Stimulated activated CD4-positive, alpha-beta T cell treated with anti-CD3 and anti-CD28 coated beads, Interleukin-4, amount 100 ng/mL, for 24 hours (primary cell): ENCODE measurements at regions not wholly inside any gene's neighbourhood (a gene's known extent, or its start where the extent isn't known, plus 50 kb on each side); places are given as distances from the start of the nearest gene placed in this dataset.

ENCODE experiments used
- DNase-seq: peaks from one replicate; pipeline ENCODE4 v3.0.0-alpha.2; 2020

DNA sequence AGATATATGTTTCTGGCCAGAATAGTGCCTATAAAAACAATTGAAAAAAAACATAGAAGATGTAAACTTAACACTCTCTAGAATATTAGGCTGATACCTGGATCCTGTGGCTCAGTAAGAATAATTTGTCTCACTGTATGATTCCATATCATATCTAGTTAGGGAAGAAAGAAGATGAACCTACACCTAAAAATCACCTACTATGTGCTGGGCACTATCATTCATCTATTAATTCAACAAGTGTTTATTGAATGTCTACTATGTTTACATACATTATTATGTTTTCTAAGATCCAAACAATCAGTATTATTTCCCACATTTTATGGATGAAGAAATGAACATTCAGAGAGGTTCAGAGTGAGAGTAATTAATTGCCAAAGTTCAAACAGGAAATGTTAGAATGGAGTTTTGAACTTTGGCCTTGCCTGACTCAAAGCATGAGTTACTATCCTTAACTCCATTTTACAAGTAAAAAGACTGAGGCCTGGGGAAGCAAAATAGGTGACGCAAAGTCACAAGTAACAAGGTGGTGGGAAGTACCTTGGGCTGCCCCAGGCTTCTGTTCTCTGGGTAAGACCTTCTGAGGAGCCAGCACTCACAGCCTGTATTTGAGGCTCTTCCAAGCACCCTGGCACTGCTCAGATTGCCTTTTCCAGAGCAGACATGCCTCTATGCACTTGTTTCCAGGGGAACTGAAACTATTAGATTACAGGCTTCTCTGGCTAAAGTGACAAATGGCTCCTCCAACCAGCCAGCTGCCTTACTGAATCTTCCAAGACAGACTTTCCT is 111.1 kb upstream of the ACSL4 start:
- DNase-seq = no peak

DNA sequence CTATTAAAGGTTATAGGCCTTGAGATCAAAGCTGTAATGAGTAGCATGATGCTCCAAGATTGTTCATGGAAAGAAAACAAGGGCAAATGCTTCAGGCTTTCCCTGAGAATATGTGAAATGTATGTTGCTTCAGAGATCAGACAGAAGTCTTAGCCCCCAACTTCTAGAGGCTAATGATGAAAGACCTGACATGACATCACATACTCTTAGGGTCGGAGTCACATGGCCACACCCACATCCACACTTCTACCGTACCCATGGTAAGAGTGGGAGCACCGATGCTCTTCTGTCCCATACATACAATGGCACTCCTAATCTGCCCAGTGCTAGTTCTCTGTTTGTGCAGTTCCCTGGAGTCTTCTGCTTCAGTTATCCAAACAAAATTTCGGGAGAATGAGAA is 111.9 kb upstream of the ACSL4 start:
- DNase-seq = no peak

DNA sequence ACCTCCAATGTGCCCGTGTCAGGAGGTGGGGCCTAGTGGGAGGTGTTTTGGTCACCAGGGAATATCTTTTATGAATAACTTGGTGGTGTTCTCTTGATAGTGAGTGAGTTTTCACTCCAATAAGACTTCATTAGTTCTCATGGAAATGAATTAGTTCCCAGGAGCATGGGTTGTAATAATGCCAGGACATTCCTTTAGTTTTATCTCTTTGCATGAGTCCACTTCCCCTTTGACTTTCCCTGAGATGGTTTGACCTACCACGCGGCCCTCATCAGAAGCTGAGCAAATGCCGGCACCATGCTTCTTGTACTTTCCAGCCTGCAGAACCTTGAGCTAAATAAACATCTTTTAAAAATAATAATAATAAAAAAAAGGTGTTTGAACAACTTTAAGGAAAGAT is 112.9 kb upstream of the ACSL4 start:
- no peak for DNase-seq

DNA sequence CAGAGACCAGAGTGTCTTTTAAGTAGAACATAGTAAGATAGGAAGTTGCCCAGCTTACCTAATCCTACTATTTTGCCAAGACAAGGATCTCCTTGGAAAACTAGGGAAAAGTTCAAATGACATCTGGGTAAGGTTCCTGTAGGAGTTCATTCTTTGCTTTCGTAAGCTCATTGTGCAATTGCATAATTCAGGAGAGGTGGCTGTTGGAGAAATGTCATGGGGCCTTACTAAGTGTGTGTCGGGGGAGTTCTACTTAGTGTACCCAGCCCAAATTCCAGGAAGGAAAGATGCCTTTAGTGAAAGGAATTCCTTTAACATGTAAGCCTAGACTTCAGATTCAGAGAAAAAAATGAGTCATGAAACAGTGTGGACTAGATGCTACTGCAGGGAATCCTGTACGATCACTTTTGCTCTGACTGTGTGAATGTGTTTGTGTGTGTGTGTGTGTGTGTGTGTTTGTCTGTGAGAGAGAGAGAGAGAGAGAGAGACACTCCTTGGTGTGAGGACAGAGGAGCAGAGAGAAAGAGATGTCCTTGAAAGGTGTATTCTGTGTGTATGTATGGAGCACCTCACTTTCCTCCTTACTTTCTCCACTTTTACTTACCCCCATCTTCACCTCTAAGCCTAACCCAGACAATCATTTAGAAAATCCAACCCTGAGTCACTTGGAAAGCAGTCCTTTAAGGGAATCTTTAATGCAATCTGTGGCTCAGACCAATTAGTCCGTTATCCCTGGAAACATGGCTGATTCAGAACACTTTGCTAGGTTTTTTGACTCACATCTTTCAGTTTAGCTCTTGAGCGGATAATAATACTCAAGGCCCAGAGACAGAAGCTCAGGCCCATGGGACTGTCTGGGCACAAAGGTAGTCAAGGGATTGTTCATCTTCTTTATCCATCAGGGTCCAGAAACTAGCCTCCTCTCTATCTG is 114.5 kb upstream of the ACSL4 start:
- DNase-seq = no peak

DNA sequence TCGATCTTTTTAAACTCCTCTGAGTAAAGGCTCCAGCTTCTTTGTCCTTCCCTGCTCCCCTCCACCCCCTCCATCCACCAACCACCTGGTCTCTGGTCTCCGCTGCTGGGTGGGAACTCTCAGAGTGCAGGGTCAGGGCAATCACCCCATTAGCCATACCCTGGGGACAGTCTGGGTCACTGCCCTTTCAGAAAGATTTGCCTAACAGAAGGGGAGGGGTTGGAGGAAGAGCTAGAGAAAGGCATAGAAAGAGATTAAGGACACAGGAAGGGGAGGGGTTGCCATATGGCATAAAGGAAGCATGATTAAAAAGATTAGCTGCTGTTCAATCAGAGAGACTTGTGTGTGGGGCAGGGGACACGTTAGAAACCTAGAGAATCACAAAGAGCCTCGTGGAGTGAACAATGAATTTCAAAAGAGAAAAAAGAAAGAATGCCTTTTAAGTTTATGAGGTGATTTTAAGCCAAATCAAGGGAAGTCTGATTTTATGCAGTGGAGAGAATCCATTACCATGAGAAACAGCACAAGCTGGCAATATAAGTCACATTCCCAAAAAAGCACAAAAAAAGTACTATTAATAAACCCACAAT is 115.5 kb upstream of the ACSL4 start:
- no peak for DNase-seq

DNA sequence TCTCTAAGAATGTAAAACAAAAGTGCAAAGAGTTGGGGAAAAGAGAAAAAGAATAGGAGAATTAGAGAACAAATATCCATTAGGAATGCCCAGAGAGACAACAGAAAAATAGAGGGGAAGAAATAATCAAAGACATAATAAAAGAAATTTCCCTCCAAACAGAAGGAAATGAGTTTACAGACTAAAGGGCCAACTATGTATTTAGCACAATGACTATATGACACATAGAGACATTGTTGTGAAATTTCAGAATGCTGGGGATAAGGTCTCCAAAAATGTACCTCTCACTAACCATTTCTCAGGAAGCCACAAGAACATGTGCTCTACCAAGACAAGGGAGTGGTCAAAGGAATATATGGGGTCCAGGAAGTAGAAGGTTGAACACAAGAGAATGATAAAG is 121.0 kb upstream of the ACSL4 start:
- DNase-seq = no peak

DNA sequence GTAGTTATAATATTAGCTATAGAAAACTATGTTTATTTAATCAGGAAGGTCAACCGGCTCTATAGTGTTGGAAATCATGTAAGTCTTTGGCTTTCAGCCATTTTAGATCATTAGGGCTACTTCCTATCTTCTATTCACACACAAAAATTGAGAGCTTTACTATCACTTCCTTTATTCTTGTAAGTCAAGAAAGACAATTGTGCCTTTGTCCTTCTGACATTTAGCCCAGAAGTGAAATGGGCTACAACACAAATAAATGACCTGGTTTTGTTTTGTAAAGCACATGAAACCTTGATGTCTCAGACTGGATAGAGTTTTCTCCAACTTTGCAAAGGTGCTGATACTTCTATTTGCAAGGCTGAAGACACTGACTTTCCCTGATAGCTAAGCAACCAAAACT is 122.4 kb upstream of the ACSL4 start:
- no peak for DNase-seq

DNA sequence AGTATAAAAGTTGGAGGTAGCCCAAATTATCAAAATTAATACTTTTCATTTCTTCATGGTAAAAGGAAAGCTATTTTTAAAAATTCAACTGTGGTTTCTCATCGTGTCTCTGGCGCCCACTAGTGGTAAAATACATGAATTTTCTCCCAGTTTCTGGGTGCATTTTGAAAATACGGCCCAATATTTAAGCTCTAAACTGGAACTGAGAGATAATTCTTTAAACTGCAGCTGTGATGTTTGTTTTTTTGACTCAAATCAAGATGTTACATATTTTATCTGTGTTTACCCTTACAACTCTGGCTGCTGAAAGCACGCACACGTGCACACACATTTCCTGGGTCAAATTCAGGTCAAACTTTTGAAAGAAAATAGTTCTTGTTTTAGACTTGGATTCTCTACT is 123.9 kb upstream of the ACSL4 start:
- peak; percentile 4 for DNase-seq

DNA sequence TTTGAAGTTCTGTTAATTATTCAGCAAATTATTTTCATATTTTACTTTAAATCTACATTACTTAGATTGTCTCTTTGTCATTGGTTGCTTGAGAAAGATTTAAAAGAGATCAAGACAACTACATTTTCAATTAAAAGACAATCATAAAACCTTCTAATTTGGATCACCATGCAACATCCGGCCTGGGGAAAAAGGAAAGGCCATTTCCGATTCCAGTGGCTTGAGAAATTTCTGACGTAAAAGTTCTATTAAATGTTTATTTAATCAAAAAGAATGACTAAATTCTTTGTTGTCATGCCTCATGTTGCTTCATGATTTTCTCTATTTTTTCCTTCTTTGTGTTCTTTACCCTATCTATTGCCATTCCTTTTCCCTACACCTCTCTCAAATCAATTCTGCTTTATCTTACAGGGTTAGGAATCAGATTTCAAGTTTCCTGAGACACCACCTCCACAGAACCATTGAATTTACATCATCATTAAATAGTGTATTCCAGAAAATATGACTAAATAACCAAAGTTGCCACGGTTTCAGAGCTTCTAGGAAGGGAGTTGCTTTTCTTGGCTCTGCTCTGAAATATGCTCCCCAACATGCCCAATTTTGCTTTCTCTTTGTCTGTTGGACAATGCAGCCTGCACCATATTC is 124.6 kb upstream of the ACSL4 start:
- no peak for DNase-seq

DNA sequence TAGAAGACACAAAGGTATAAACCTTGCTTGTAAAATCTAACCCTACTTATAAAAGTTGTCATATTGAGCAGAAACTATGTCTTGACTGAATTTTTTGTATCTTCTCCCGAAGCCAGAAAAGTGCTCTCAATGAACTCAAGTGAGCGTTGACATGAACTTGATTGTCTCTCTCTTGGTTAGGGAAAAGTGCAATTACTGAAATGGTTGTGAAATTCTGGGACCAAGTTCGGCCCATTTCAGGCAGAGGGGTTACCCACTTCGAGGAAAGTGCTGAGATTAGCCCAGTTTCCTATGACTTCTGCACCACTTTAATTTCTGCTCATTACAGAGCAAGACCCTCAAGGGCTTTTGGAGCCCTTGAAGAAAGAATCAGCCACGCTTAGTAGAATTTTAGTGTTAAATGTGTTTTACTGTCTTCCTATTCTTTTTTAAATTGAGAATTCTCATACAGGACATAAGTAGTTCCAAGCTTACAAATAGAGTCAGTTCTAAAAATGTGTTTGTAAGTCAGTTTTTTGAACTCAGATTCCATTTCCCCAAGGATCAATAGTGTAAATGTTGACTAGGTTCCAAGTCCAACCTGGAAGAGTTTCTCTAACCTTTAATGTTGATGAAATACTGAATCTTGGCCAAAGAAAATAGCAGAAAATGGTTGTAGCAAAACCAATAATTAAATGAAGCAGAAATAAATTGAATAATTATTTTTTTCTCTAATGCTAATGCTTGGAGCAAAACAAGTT is 125.7 kb upstream of the ACSL4 start:
- no peak for DNase-seq

DNA sequence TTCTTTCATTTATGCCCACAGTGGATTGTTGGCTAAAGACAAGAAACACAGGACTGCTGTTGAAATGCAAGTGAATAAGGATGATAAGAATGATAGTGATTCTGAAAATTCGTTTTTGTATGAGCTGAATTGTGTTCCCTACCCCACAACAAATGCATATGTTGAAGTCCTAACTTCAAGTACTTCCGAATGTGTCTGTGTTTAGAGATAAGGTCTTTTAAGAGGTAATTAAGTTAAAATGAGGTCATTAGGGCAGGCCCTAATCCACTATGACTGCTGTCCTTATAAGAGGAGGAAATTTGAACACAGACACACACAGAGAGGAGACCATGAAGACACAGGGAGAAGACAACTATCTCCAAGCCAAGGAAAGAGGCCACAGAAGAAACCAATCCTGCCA is 126.6 kb upstream of the ACSL4 start:
- no peak for DNase-seq

DNA sequence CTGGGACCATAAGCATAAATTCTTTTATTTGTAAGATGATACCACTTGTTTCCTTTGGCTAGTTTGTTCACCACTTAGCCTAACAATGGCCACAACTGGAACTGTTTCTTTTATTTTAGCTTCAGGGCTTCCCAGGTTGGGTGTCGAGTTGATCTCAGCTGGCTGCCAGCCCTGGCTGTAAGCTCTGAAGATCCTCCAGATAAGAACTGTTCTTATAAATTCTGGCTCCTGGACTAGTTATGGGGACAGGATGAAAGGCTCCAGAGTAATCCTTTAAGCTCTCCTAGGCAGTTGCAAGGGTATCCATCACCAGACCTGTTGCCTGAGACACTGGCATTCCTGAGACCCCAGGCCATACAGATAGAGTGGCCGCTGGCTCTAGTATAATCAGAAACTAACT is 129.4 kb upstream of the ACSL4 start:
- DNase-seq = no peak

DNA sequence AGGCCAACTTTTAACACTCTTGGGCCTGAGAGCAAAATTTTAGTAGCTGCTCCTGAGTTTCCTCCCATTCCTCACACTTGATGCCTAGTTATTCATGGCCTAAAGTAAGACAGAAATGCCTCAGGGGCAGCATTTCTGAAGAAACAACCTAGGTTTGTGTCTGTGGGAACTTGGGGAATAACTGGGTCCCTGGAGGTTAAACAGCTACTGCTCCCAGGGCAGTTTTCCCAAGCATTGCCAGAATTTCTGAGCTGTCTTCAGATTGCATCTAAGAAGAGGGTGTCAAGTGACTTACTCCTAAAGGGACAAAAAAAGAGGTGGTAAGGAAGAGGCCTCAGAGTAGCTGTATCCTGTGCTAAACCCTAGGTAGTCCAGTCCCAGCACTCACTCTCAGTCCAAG is 130.8 kb upstream of the ACSL4 start:
- DNase-seq = no peak

DNA sequence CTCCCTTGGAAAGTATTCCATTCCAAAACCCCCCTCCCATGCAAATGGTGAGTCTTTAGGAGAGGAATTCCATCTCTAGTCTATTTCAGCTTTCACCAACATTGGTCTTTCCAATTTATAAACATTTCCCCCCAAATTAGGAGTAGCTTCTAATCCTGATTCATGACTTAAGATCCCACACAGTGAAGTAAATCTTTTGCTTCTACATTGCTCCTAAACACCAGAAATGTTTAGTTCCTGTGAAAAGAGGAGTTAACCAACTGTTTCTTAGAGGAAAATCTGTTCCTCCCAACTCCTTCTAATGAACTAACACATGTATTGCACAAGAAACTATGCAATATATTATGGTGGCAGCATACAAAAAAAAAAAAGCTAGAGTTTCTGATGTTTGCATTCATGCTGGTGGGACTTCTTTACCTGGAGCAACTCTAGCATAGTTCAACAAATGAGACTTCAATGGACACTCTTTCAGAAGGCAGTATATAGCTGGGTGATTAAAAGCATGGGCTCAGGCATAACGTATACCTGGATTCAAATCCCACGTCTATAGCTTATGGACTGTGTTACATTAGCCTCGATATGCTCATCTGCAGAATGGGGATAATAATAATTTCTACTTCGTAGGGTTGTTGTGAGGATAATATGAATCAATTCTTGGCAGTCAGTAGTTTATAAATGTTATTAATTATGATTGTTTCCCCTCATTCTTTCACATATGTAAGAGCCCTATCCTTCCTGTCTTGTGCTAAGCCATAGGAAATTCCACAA is 131.6 kb upstream of the TMEM164 start:
- no peak for DNase-seq

DNA sequence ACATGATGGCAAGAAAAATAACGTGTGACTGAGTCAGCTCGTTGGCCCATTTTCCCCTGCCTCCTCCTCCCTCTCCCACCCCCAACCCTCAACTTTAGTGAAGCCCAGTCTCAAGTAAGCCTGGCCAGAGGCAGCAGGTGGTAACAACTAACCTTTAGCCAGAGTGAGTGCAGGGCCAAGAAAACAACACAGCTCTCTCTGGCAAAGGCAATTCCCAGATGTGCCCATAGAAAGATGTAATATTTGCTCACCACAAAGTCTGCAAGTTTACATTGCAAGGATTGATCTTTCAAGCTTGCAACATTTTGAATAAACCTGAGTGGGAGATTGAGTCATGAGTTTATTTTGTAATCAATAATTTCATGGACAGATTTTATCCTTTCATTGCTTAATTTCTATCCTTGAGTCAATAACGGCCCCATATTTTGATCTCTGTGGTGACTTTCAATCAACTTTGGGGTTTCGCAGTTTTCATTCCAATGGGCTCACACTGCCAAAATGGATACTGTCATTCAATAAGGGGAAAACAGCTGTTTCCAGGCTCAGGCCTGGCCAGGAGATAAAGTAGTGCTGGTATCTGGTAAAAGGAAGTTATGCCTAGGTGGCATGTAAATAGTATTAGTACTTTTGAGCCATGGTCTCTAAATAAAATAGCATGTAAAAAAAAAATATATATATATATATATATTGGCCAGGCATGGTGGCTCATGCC is 130.7 kb upstream of the TMEM164 start:
- DNase-seq = no peak

DNA sequence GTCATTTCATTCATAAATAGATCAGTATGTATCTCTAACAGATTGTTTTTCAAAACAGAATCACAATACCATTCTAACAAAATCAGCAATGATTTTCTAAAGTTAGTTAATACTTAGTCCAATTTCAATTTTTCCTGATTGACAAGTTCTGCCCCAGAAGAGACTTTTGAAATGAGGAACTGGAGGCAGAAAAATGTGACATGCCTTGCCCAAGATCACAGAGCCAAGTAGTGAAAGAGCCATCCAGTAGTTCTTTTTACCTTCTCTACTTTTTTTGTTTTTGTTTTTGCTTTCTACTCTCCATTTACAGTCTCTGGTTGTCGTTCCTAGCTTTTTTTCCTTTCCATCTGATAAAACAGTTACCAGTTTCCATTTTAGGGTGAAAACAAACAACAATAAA is 129.3 kb upstream of the TMEM164 start:
- no peak for DNase-seq

DNA sequence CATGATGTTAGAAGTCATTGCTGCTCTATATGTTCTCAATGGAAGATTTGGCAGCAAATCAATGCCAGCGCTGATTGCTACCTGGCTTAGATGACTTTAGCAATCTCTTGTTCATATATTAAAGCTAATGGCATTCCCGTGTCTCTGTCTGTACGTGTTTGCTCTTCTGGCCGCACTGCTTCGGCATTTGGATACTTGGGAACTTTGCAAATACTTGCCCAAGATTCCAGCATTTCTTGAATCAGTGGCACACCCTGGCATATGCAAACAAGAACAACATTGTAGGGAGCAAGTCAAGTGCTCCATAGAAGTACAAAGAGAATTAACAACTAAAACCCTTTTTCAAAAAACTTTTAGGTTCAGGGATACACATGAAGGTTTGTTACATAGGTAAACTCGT is 128.9 kb upstream of the TMEM164 start:
- no peak for DNase-seq

DNA sequence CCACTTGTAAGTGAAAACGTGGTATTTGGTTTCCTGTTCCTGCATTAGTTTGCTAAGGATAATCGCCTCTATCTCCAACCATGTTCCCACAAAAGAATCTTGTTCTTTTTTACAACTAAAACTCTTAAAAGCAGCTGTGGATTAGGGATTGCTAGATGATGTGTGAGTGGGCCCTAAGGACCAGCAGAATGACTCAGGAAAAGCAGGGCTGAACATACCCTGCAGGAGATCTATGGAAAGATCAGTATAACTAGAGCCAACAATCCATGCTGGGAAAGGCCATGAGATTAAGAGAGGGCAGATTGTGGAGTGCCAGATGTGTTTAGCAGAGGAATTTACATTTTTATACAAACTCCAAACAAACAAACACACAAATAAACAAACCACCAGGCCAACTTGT is 128.4 kb upstream of the TMEM164 start:
- DNase-seq = no peak

DNA sequence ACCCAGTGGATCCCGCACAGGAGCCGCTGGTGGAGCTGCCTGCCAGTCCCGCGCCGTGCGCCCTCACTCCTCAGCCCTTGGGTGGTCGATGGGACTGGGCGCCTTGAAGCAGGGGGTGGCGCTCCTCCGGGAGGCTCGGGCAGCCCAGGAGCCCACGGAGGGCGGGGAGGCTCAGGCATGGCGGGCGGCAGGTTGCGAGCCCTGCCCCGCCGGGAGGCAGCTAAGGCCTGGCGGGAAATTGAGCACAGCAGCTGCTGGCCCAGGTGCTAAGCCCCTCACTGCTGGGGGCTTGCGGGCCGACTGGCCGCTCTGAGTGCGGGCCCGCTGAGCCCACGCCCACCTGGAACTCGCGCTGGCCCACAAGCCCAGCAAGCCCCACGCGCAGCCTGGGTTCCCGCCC is 127.1 kb upstream of the TMEM164 start:
- no peak for DNase-seq

DNA sequence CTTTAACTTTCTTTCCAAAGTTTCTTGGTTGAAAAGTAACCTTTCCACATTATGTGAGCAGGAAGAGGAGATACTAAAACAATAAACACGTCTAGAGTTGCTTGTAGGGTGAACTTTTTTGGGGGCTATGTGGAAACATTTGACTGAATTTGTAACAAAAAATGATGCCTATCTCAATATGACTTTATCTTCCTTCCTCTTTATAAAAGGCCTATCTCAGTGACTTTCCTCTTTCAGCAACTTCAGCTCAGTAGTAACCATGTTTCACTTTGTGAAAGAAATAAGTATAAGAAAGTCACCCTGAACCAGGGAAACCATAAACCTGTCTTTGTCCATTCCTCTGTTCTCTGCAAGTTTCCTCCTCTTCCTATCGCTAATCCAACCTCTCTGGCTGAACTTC is 124.7 kb upstream of the TMEM164 start:
- no peak for DNase-seq

DNA sequence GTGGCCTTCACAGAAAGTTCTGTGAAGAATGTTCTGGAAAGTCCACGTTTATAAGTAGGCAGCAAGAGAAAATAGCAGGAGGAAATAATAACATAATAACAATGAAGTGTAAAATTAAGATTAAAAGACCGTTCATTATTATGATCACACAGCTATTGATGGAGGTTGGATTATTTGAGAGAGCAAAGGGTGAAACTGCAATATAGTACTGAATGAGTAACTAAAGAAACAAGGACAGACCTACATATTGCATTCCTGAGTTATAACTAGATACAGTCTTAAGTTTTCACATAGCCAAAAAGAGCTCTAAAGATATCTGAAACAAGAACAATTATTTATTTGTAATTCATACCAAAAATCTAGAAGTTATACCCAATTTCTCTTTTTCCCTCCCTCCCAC is 122.9 kb upstream of the TMEM164 start:
- no peak for DNase-seq
